HG02981 (cell line): ENCODE measurements at regions not wholly inside any gene's neighbourhood (a gene's known extent, or its start where the extent isn't known, plus 50 kb on each side); places are given as distances from the start of the nearest gene placed in this dataset.

ENCODE experiments used
- ATAC-seq: cut with Tn5 transposase; IDR thresholded peaks from one replicate; pipeline ENCODE4 v1.9.1; 2021; ENCODE audit warnings: mild to moderate bottlenecking, moderate library complexity; ENCODE audit not compliant: unreplicated experiment

DNA sequence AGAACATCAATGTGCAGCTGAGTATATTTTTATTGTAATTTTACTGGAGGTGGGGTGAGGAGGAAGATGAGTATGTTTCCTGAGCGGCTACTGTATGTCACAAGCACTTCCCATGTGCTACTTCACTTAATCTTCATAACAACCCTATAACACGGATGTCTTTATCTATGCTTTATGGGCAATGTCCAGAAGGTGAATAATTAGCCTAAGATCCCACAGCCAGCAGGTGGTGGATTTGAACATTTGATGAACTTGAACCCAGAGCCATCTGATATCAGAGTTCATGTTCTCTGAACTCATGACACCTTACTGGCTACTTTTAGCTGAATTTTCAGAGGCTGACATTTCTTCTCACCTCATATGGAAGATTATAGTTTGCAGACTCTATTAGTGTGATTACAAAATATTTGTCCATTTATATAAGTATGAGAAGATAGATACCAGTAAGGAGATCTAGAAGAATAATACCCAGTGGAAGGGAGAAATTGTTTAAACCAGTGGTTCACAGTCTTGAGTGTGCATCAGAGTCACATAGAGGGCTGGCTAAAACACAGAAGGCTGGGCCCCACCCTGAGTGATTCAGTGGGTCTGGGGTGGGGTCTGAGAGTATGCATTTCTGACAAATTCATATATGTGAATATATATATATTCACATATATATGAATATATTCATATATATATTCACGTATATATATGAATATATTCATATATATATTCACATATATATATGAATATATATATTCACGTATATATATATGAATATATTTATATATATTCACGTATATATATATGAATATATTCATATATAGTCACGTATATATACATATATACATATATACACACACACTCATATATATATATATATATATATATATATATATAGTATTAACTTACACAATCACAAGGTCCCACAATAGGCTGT lies 164.4 kb upstream of the NR3C1 start:
- ATAC-seq: no peak

GRCh38 chr5:143566139-143566538 lies 162.7 kb upstream of the NR3C1 start:
- no peak for ATAC-seq

DNA sequence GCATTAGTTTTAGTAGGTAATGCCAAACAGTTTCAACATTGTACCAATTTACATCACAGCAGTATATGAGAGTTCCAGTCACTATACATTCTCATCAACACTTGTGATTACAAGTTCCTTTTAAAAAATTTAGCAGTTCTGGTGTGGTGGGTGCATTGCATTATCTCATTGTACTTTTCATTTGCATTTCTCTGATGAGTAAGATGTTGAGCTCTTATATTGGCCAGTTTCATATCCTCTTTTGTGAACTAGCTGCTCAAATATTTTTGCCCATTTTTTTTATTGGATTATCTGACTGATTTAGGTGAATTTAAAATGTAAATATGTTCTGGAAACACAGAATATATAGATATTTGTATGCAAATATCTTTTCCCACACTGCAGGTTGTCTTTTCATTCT lies 160.9 kb upstream of the NR3C1 start:
- ATAC-seq: peak; percentile 99

DNA sequence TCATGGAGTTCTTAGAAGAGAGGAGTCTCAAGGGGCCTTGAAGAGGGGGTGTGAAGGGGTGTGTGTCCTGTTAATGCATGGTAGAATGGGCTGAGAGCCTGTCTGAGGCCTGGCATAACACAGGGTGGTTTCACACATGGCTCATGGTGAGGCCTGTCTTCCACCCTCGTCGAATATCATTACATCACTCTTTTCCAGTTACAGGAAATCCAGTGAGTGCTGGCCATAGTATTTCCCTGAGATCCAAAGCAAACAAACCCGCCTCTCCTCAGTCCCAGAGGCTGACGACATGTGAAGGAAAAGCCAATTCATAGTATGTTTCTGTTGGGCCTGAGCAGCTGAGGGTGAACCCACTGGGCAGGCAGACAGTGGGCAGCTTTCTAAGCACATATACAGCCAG lies 159.4 kb upstream of the NR3C1 start:
- no peak for ATAC-seq

- no peak for ATAC-seq
Observed at GRCh38 chr5:143561219-143561618, 157.7 kb upstream of the NR3C1 start.

GRCh38 chr5:143560378-143560777 lies 156.9 kb upstream of the NR3C1 start:
- ATAC-seq: no peak

DNA sequence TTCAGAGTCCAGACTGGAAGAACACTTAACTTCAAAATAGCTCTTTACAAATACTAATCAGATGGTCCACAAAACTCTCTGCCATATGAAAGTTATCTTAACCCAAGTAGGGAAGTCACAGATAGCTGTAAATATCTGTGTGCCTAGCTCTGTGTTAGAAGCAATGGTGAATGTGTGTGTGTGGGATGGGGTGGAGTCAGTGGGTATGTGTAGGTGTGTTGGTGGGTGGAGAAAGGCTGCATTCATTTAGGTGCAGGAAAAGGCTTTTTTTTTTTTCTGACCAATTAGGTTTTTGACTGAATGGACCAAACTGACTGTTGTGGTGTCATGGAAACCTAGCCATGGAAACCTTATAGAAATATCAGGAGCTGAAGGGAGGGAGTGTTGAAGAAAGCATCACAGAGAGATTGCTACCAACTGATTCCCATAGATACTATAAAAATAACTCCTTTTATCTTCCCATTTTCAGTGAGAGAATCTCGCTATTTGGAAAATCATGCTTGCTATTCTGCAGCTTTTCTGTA lies 156.2 kb upstream of the NR3C1 start:
- ATAC-seq: no peak

DNA sequence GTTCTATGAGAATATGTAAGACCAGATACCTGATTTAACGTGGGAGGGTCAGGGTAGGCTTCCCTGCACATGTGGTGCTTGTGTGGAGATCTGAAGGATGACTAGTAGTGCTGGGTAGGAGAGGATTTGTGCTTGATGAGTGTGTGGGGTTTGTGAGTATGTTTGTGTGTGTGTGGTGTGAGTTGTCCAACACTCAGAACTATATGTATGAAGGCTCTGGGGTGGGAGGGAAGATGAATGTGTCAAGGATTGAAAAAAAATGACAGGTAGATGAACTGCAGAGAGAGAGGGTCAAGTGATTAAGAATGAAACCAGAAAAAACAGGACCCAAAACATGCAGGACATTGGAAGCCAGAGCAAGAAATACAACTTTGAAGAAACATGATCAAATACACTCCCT lies 154.6 kb upstream of the NR3C1 start:
- ATAC-seq: no peak

DNA sequence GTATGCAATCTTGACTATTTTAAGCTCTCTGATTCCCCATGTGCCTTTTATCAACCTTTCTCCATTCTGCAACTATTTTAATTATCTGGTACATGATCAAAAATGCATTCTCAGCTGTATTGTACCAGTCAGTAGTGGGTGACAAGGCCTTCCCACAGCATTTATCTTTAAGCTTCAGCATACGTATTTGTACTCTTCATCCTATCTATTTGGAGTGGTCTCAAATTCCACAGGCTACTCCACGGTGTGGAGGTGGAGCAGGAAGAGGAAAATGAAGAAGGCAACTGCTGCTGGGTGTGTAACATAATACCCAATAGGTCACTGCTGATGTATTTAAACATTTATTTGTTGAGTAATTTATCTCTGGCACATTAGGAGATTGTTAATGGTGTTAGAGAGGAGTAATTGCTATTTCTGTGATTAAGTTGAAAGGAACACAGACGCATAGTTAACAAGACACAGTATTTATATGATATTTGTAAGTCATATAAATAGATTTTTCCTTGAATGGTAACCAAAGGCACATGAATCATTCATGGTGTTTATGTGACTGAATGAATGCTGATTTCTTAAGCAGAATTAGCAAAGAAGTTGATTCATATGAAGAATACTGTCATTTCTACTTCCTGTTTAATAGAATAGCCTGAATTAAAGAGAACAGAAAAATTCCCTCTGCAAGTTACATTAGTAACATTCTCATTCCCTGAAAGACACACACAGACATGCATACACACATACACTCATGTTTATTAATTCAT lies 153.8 kb upstream of the NR3C1 start:
- no peak for ATAC-seq

DNA sequence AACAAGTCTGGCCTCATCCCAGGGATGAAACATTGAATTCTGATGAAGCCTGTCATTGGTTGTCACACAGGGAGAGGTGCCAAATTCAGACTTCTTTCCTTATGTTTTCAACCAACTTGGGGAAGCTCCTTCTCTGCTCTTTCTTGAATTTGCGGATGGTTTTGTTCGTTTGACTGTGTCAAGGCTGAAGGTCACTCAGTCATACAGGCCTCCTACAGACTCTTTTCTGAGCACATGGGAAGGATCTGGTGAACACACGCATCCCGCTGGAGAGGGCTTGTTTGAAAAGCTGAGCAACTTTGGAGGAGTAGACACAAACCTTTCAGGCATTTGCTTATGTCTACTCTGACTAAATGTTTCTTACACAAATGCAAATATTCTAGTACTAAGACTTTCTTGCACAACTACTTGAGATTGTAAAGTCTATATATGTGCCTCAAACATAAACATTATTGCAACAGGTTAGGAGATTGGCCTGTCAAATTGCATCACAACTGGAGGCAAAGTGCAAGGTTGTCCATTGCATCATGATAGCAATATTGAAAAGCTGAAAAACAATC lies 151.5 kb upstream of the NR3C1 start:
- no peak for ATAC-seq

GRCh38 chr5:143554187-143554717 lies 150.8 kb upstream of the NR3C1 start:
- no peak for ATAC-seq

DNA sequence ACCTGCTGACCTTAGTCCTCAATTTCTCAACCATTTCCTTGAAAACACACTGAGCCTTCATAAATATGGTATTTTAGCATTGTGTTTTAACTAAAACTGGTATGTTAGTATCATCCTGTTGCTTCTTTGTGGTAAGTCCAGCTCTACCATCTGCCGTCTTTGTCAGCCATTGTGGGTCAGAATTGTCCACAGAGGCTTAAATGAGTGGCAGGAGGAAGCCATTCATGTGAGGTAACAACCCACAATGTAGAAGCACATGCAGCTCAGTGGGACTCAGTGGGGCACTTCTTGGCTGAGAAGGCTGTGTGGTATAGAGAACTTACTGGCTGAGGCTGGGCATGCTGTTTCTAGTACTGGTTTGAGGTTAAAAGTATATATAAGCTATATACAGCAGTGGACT lies 149.2 kb upstream of the NR3C1 start:
- no peak for ATAC-seq

DNA sequence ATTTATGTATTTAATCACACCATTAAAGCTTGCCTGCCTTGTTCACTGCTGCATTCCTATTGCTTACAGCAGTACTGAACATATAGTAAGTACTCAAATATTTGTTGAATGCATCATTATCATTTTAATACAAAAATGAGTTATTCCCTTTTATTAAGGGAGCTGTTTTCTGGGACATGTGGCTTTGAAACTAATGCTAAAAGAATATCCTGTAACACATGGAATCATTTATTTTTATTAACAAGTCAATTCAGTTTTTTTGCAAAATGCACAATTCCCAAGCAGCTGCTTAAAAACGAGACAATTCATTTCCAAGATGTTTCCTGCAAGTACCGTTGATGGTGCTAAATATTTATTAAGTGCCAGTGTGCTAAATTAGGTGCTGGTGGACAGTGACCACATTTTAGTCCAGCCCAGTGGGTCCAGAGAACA lies 148.3 kb upstream of the NR3C1 start:
- no peak for ATAC-seq

DNA sequence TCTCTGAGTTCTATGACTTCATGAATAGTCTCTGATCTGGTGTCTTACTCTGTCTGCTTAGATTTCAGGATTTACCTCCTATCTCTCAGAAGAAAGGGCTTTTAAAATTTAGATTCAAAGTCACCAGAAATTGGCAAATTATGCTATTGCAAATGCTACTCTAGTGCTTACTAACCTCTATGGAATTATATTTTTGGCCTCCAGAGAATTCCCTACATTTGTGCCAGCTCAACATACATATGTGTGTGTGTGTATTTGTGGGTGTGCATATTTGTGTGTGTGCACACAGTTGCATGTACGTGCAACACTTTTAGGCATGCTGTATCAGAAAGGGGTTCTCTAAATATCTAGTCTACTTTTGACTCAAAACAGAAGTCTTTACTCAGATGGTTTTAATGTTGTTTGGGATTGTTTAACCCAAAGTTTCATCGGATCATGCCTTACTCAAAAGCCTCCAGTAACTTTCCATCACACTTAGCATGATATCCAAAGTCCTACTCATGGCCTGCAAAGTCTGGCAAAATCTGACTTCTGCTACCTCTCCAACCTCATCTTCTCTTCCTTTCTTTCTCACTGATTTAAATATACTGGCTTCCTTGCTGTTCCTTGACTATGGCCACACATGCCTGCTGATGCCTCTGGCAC lies 147.6 kb upstream of the NR3C1 start:
- no peak for ATAC-seq

GRCh38 chr5:143547342-143547741 lies 143.9 kb upstream of the NR3C1 start:
- no peak for ATAC-seq

- ATAC-seq: no peak
Observed at GRCh38 chr5:143546394-143546793, 142.9 kb upstream of the NR3C1 start.

- no peak for ATAC-seq
Observed at GRCh38 chr5:143544606-143545005, 141.1 kb upstream of the NR3C1 start.

DNA sequence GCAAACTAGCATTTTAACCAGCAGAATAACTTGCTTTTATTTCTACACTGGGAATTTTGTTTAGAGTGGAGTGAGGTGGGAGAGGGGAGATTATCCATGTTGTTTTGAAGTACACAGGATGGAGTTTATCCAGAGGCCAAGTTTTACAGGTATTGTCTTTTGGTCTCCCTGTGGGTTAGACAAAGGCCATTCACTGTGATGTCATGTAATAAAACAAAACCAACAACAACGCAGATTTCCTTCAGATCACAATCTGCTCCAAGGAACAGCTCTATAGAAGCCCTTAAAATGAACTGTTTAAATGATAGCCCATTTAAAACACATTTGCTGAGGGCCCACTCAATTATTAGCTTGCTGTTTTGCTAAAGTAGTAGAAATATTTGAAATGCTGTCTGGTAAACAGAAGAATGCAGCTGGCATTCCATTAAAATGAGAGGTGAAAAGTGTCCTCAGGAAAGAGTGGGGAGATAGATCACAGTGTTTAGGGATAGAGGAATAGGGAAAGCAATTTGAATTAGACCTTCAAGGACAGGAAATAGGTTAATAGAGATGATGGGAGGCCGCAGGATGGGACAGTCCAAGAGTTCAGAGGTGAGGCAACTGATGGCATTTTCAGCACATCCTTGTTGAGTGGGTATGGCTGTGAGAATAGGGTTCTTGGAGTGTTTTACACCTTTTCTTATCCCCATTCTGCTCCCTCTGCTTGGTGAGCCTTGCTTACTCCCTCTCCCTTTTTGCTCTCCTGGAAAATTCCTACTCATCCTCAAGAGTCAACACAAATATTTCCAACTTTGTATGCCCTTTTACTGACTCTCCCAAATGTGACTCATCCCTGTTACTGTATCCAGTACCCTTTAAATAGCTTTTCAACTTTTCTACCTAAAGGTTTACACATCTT lies 140.1 kb upstream of the NR3C1 start:
- no peak for ATAC-seq

DNA sequence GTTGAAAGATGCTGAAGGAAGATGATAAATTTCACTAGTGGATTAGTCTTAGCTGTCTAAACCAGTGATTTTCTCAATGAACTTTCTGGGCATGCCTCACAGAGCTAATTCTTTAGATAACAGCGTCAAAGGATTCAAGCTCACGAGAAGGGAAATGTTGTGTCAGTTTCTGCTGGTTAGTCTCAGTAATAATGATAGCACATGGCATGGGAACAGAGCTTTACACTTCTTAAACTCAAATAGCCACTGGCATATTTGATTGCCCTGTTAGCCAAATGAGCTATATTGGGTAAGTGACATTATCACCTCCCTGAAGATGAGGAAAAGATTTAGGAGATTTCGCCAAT lies 139.3 kb upstream of the NR3C1 start:
- no peak for ATAC-seq
